Dedifferentiated amniotic fluid mesenchymal stem cell (primary cell): ENCODE measurements at regions not wholly inside any gene's neighbourhood (a gene's known extent, or its start where the extent isn't known, plus 50 kb on each side); places are given as distances from the start of the nearest gene placed in this dataset.
"Not testable (repeated sequence)": the region's sequence is repeated elsewhere in the genome, so short reads cannot be mapped to it uniquely, and the experiment has no call there.

Source experiments
- DNase-seq: peaks from one replicate; pipeline ENCODE4 v3.0.0-alpha.2; 2016; ENCODE audit errors: extremely low spot score

GRCh38 chrX:122187069-122187713 lies 996.9 kb upstream of the GRIA3 start:
- no peak for DNase-seq

GRCh38 chrX:122188751-122189150 lies 995.3 kb upstream of the GRIA3 start:
- DNase-seq, result no peak

- DNase-seq, result no peak
Measured at GRCh38 chrX:122196343-122196742, 987.7 kb upstream of the GRIA3 start.

- DNase-seq, result no peak
Measured at GRCh38 chrX:122203399-122203798, 980.7 kb upstream of the GRIA3 start.

- no peak for DNase-seq
Measured at GRCh38 chrX:122218666-122219065, 965.4 kb upstream of the GRIA3 start.

GRCh38 chrX:122219226-122219625 lies 964.9 kb upstream of the GRIA3 start:
- no peak for DNase-seq

GRCh38 chrX:122219735-122220134 lies 964.3 kb upstream of the GRIA3 start:
- DNase-seq, result no peak

GRCh38 chrX:122220644-122221373 lies 963.3 kb upstream of the GRIA3 start:
- no peak for DNase-seq

- not testable (repeated sequence) for DNase-seq
Measured at GRCh38 chrX:122221810-122222209, 962.3 kb upstream of the GRIA3 start.

GRCh38 chrX:122224137-122224536 lies 959.9 kb upstream of the GRIA3 start:
- DNase-seq, result not testable (repeated sequence)

GRCh38 chrX:122238801-122239200 lies 945.3 kb upstream of the GRIA3 start:
- no peak for DNase-seq

- no peak for DNase-seq
Measured at GRCh38 chrX:122241959-122242358, 942.1 kb upstream of the GRIA3 start.

GRCh38 chrX:122244080-122244479 lies 940.0 kb upstream of the GRIA3 start:
- DNase-seq, result no peak

GRCh38 chrX:122245175-122245574 lies 938.9 kb upstream of the GRIA3 start:
- DNase-seq, result no peak

- no peak for DNase-seq
Measured at GRCh38 chrX:122245943-122246342, 938.1 kb upstream of the GRIA3 start.

- no peak for DNase-seq
Measured at GRCh38 chrX:122246937-122247336, 937.1 kb upstream of the GRIA3 start.

GRCh38 chrX:122248681-122249080 lies 935.4 kb upstream of the GRIA3 start:
- no peak for DNase-seq

- no peak for DNase-seq
Measured at GRCh38 chrX:122252454-122252853, 931.6 kb upstream of the GRIA3 start.

- no peak for DNase-seq
Measured at GRCh38 chrX:122268353-122268752, 915.7 kb upstream of the GRIA3 start.

- peak; percentile 32 for DNase-seq
Measured at GRCh38 chrX:122269243-122269781, 914.8 kb upstream of the GRIA3 start.

GRCh38 chrX:122270809-122271494 lies 913.1 kb upstream of the GRIA3 start:
- no peak for DNase-seq

GRCh38 chrX:122272011-122272410 lies 912.1 kb upstream of the GRIA3 start:
- no peak for DNase-seq

- no peak for DNase-seq
Measured at GRCh38 chrX:122279746-122280145, 904.3 kb upstream of the GRIA3 start.
